ENCODE measurements at regions not wholly inside any gene's neighbourhood (a gene's known extent, or its start where the extent isn't known, plus 50 kb on each side); places are given as distances from the start of the nearest gene placed in this dataset.

DNA sequence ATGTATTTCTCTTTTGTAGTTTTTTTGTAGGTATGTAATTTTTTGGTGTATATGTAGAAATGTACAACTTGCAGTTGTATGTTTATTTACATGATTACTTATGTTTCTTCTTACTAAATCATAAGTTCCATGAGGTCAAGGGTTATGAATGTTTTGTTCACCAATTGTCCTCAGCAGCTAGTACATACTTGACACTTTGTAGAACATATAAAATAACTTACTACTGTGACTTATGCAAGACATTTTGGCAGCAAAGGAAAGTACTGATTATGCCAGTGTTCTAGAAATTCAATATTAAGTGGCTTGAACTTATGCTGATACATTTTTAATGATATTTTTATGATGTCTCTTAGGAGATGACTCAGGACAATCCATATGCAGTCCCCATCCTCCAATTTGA is 209.6 kb downstream of the DKK1 start:
- TF ChIP-seq CTCF (IDR thresholded peaks at IDR 0.05; ENCODE audit: low read depth, low read length, poor library complexity, severe bottlenecking) (no peak), EZH2phosphoT487 (IDR thresholded peaks at IDR 0.05; ENCODE audit: borderline replicate concordance, low read length) (no peak)

Data from DOHH2 (cell line).